Neutrophil (primary cell): ENCODE measurements at regions not wholly inside any gene's neighbourhood (a gene's known extent, or its start where the extent isn't known, plus 50 kb on each side); places are given as distances from the start of the nearest gene placed in this dataset.

Experiments
- H3K27ac ChIP-seq: fragments of 200-600 bp; sonication (generic); 2 replicates; pipeline ENCODE4 v1.5.1; 2016; ENCODE audit warnings: mild to moderate bottlenecking, moderate library complexity
- H3K27me3 ChIP-seq: fragments of 200-600 bp; sonication (generic); 2 replicates; pipeline ENCODE4 v1.6.0; 2016; ENCODE audit warnings: mild to moderate bottlenecking
- H3K36me3 ChIP-seq: fragments of 200-600 bp; sonication (generic); 2 replicates; pipeline ENCODE4 v1.5.1; 2017
- H3K4me1 ChIP-seq, 2 experiments: fragments of 200-600 bp in 1 of 2; sonication (generic) in 1 of 2; 1 replicate in 1 of 2; 2 replicates in 1 of 2; pipeline versions ENCODE4 v1.5.1 to v1.6.1; 2013 to 2016; ENCODE audit warnings: low read depth in 1 of 2, low read length in 1 of 2, mild to moderate bottlenecking in 1 of 2, moderate library complexity in 1 of 2; ENCODE audit not compliant: control insufficient read depth in 1 of 2, insufficient read depth in 1 of 2
- H3K4me3 ChIP-seq, 2 experiments: fragments of 200-600 bp in 1 of 2; sonication (generic) in 1 of 2; 1 replicate in 1 of 2; 2 replicates in 1 of 2; pipeline ENCODE4 v1.5.1; 2013 to 2016; ENCODE audit warnings: low read depth in 1 of 2, low read length in 1 of 2, mild to moderate bottlenecking in 1 of 2, moderate library complexity in 1 of 2
- H3K9me3 ChIP-seq: fragments of 200-600 bp; sonication (generic); 2 replicates; pipeline ENCODE4 v1.5.1; 2016
- CTCF ChIP-seq: fragments of 200-600 bp; sonication (generic); IDR thresholded peaks from 2 replicates; pipeline ENCODE4 v1.5.1; 2016; ENCODE audit warnings: antibody characterized with exemption

DNA sequence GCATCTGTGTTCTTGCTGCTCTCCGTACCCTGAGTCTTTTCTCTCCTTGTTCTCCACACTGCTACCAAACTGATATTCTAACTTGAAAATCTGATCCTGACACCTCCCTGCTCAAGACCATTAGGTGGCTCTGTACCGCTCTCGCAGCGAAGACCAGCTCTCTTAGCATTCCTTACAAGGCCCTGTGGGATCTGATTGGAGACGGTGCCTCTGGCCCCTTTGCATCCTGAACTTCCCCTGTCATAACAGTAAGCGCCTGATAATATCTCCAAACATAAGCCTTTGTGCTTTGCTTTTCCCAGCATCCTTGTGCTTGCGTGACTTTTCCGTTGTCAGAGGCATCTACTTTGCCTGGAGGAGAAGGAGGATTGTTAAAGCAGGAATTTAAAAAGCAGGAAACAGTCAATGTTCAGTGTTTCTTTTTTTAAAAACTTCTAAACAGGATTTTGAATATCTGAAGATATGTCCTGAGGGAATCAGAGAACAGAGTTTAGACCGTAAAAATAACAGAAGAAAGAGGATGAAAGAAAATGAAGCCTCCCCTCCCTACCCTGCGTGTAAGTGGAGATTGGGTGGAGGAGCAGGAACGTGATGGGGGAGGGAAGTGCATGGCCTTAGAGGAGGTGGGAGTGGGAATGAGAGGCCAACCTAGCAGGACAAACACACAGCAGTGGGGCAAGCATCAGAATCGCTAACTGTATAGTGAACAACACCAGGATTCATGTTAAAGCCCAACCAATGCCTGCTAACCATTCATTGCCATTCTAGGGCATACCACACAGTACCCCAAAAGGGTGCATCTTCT, 89.2 kb upstream of the STMND1 start:
- TF ChIP-seq CTCF, result no peak
- Histone ChIP-seq H3K4me1 (peaks cover 0 to 7% of the 10 kb centered on the region in 2 experiments), H3K9me3 (no peaks in the 10 kb centered on the region), H3K36me3 (no peaks in the 10 kb centered on the region), H3K27me3 (peaks cover 17% of the 10 kb centered on the region), H3K27ac (no peak overlapping the region), H3K4me3 (no peak overlapping the region)

DNA sequence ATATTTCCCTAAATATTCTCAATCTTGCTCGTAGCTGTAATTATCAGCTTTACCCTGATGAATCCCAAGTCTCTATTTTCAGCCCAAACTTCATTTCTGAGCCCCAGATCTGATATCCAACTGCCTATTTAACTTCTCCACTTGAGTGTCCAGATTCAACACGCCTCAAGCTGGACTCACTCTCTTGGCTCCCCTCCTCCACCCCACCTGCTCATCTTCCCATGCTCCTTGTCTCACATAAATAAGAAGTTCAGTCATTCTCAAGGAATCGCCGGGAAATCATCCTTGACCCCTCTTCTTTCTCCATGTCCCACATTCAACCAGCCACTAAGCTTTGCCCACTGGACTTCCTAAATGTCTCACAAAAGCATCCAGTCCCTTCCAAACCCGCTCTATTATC, 89.9 kb upstream of the STMND1 start:
- Histone ChIP-seq H3K27ac (no peak overlapping the region), H3K36me3 (no peaks in the 10 kb centered on the region), H3K27me3 (peaks cover 17% of the 10 kb centered on the region), H3K4me1 (peaks cover 0 to 7% of the 10 kb centered on the region in 2 experiments), H3K9me3 (no peaks in the 10 kb centered on the region), H3K4me3 (no peak overlapping the region)
- no peak for TF ChIP-seq CTCF

DNA sequence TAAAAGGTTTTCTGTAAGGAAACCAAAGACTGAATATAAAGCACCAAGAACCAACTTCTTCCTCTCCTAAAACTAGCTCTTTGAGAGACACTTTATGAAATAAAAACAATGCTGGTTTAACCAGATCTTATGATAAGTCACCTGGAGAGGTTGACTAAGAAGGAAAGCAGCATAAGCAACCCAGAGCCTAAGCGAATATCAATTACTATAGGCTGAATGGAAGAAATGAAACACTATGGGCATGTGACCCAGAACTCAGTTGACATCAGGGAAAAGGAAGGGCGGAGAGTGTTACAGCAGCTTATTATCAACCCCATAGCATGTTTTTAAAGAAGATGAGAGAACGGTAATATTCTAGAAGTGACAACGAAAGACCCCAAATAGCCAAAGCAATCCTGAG, 94.1 kb upstream of the STMND1 start:
- H3K27me3 ChIP-seq, result peaks cover 16% of the 10 kb centered on the region
- H3K27ac ChIP-seq, result no peak overlapping the region
- H3K4me3 ChIP-seq, result no peak overlapping the region
- H3K9me3 ChIP-seq, result no peaks in the 10 kb centered on the region
- H3K36me3 ChIP-seq, result no peaks in the 10 kb centered on the region
- H3K4me1 ChIP-seq, result no peaks in the 10 kb centered on the region
- no peak for TF ChIP-seq CTCF

GRCh38 chr6:17006543-17006942, 95.3 kb upstream of the STMND1 start:
- no peak for TF ChIP-seq CTCF
- Histone ChIP-seq H3K4me3 (no peak overlapping the region), H3K27me3 (peaks cover 25% of the 10 kb centered on the region), H3K27ac (no peak overlapping the region), H3K36me3 (no peaks in the 10 kb centered on the region), H3K9me3 (no peaks in the 10 kb centered on the region), H3K4me1 (no peaks in the 10 kb centered on the region)

DNA sequence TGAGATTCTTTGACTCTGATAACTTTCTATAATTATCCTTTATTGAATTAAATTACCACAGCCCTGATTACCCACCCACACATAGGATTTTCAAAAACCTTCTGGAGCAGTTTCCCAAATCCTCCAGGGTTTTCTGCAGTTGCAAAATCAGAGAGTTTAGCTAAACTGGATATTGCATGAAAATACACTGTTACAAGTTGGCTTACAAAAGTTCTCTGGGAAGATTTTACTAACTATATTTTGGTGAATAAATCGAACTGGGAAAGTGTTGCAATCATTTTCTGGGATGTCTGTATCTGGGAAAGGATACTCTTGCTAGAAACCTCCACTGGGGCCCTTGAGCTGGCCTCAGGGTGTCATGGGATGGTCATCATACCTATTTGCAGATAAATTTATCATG, 97.6 kb upstream of the STMND1 start:
- Histone ChIP-seq H3K27me3 (peaks cover 28% of the 10 kb centered on the region), H3K4me3 (no peak overlapping the region), H3K36me3 (no peaks in the 10 kb centered on the region), H3K9me3 (no peaks in the 10 kb centered on the region), H3K27ac (no peak overlapping the region), H3K4me1 (no peaks in the 10 kb centered on the region)
- TF ChIP-seq CTCF, result no peak
